ENCODE measurements at regions not wholly inside any gene's neighbourhood (a gene's known extent, or its start where the extent isn't known, plus 50 kb on each side); places are given as distances from the start of the nearest gene placed in this dataset.

DNA sequence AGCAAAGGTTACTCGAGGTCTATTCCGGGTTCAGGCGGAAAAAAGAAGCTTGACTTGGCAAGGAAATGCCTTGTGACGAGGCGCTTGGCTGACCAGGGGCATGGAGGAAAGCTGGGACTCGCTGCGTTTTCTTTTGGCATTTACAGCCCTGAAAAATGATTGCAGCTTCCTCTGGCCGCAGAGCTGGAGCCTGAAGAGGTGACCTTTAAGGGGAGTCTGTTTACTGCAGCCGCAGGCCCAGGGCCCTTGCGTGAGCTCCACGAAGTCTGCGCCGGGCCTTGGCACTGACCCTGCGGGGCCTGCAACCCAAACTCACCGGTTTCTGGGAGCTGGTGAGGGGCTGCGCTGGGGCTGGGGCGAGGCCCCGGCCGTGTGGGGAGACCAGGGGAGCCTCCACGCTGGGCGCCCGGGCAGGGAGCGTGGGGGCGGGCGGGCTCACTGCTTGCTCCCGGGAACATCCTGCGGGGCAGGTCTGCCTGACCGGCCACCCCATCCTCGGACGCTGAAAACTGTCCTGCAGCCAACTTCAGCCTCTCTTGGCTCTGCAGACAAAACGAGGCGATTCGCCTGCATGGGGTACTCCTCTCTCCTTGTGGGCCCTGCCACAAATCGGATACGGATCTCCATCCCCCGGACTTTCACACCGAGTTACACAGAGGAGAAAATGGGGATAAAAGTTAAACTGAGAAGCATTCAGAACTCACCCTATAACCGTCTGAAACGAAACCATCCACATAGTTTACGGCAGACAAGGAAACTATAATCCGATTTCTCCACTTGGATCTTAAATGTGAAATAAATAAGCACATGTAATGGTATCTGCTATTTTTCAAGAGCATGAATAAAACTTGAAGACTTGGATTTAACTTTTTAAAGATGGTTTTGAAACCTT lies 206.3 kb upstream of the FOXF1 start:
- TF ChIP-seq, protein P1, sequence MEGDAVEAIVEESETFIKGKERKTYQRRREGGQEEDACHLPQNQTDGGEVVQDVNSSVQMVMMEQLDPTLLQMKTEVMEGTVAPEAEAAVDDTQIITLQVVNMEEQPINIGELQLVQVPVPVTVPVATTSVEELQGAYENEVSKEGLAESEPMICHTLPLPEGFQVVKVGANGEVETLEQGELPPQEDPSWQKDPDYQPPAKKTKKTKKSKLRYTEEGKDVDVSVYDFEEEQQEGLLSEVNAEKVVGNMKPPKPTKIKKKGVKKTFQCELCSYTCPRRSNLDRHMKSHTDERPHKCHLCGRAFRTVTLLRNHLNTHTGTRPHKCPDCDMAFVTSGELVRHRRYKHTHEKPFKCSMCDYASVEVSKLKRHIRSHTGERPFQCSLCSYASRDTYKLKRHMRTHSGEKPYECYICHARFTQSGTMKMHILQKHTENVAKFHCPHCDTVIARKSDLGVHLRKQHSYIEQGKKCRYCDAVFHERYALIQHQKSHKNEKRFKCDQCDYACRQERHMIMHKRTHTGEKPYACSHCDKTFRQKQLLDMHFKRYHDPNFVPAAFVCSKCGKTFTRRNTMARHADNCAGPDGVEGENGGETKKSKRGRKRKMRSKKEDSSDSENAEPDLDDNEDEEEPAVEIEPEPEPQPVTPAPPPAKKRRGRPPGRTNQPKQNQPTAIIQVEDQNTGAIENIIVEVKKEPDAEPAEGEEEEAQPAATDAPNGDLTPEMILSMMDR (IDR thresholded peaks at IDR 0.05; ENCODE audit: insufficient read depth, low read depth, low read length) = no peak
- TF ChIP-seq EZH2 (IDR thresholded peaks at IDR 0.05; ENCODE audit: insufficient read depth, low read length) = no peak

Data from astrocyte (in vitro differentiated cells and primary cell).